PC-3 (cell line): ENCODE measurements at regions not wholly inside any gene's neighbourhood (a gene's known extent, or its start where the extent isn't known, plus 50 kb on each side); places are given as distances from the start of the nearest gene placed in this dataset.

Source experiments
- ATAC-seq: fragments of 200-7000 bp; cut with Tn5 transposase; 2 replicates; pipeline ENCODE4 v1.9.1; 2020; ENCODE audit warnings: mild to moderate bottlenecking, moderate library complexity
- BruUV-seq: library from RNA; stranded (reverse); fragments of 400-500 nt; replicated peaks from 2 replicates; lab custom pipeline; 2021; lab: Mats Ljungman, UMichigan
- CTCF ChIA-PET: fragments of 300-600 bp; sonication (Branson Sonifier 250); formaldehyde crosslinking; loops from one replicate; lab custom pipeline; 2022; ENCODE audit warnings: antibody characterized with exemption; lab: Charles Lee
- POLR2A ChIA-PET: fragments of 300-600 bp; sonication (Branson Sonifier 250); formaldehyde crosslinking; loops from one replicate; lab custom pipeline; 2022; ENCODE audit warnings: antibody characterized with exemption; ENCODE audit not compliant: unreplicated experiment; lab: Charles Lee
- DNase-seq: peaks from one replicate; pipeline ENCODE4 v3.0.0-alpha.2; 2015
- H2AFZ ChIP-seq: fragments of 300-600 bp; sonication (generic); 2 replicates; pipeline ENCODE4 v1.6.0; 2016; ENCODE audit warnings: antibody characterized with exemption, low read length
- H3F3A ChIP-seq: fragments of 300-600 bp; sonication (generic); one replicate; pipeline ENCODE4 v1.6.0; 2017; ENCODE audit warnings: antibody characterized with exemption, low read length, control low read depth, mild to moderate bottlenecking; ENCODE audit not compliant: unreplicated experiment
- H3K27ac ChIP-seq: fragments of 300-600 bp; sonication (generic); 2 replicates; pipeline ENCODE4 v1.5.1; 2016; ENCODE audit warnings: mild to moderate bottlenecking, low read length
- H3K27me3 ChIP-seq: fragments of 300-600 bp; sonication (generic); 2 replicates; pipeline ENCODE4 v1.6.1; 2016; ENCODE audit warnings: low read length, mixed read lengths
- H3K36me3 ChIP-seq: fragments of 300-600 bp; sonication (generic); 2 replicates; pipeline ENCODE4 v1.6.1; 2016; ENCODE audit warnings: low read depth, mixed run types, low read length, mixed read lengths
- H3K4me1 ChIP-seq: fragments of 300-600 bp; sonication (generic); 2 replicates; pipeline ENCODE4 v1.5.1; 2016; ENCODE audit warnings: low read length; ENCODE audit not compliant: insufficient read depth
- H3K4me2 ChIP-seq: fragments of 300-600 bp; sonication (generic); 2 replicates; pipeline ENCODE4 v1.6.0; 2016; ENCODE audit warnings: low read length
- H3K4me3 ChIP-seq: fragments of 300-600 bp; sonication (generic); 2 replicates; pipeline ENCODE4 v1.5.1; 2016; ENCODE audit warnings: mild to moderate bottlenecking, low read length, mixed read lengths
- H3K79me2 ChIP-seq: fragments of 300-600 bp; sonication (generic); 2 replicates; pipeline ENCODE4 v1.6.1; 2017; ENCODE audit warnings: low read length, mixed read lengths
- H3K9ac ChIP-seq: fragments of 300-600 bp; sonication (generic); 2 replicates; pipeline ENCODE4 v1.6.0; 2016; ENCODE audit warnings: mild to moderate bottlenecking, low read length
- H3K9me2 ChIP-seq: fragments of 300-600 bp; sonication (generic); replicated peaks from 2 replicates; pipeline ENCODE4 v1.6.1; 2016; ENCODE audit warnings: mixed run types, low read length, mixed read lengths
- H3K9me3 ChIP-seq: fragments of 300-600 bp; sonication (generic); 2 replicates; pipeline ENCODE4 v1.6.1; 2016; ENCODE audit warnings: low read length, mixed read lengths
- H4K20me1 ChIP-seq: fragments of 300-600 bp; sonication (generic); 2 replicates; pipeline ENCODE4 v1.6.1; 2016; ENCODE audit warnings: low read length, mixed read lengths
- CTCF ChIP-seq: fragments of 300-600 bp; sonication (generic); conservative IDR thresholded peaks from 2 replicates; pipeline ENCODE4 v1.5.1; 2017; ENCODE audit warnings: antibody characterized with exemption, low read depth, mild to moderate bottlenecking, low read length
- EZH2 ChIP-seq: fragments of 300-600 bp; sonication (generic); IDR thresholded peaks from one replicate; pipeline ENCODE4 v1.6.1; 2017; ENCODE audit warnings: antibody characterized with exemption, mild to moderate bottlenecking, low read length; ENCODE audit not compliant: unreplicated experiment
- EZH2phosphoT487 ChIP-seq: fragments of 300-600 bp; sonication (generic); IDR thresholded peaks from 2 replicates; pipeline ENCODE4 v1.6.1; 2018; ENCODE audit warnings: mild to moderate bottlenecking, antibody characterized with exemption, low read length, borderline replicate concordance
- intact Hi-C: fragments of 100-400 bp; cut with micrococcal nuclease; formaldehyde crosslinking; loops from 2 replicates; pipeline ENCODE4 v1.9.0; 2023

GRCh38 chr7:85525676-85526075, 338.8 kb upstream of the SEMA3D start:
- no peaks in the 10 kb centered on the region for H3K27me3 ChIP-seq
- ChIA-PET CTCF (no interaction called here), POLR2A (no interaction called here)
- H3K9me2 ChIP-seq = no peaks in the 10 kb centered on the region
- no peaks in the 10 kb centered on the region for H3K9me3 ChIP-seq
- no TSS peak for BruUV-seq
- H3K4me2 ChIP-seq = no peak overlapping the region
- H3K9ac ChIP-seq = no peak overlapping the region
- H3K27ac ChIP-seq = no peak overlapping the region
- no peak overlapping the region for H2AFZ ChIP-seq
- intact Hi-C loops = no loop called here
- 0 out of 2 replicates have a peak, but pooled peaks cover 7% of the 10 kb centered on the region for H3K4me1 ChIP-seq
- H3F3A ChIP-seq = no peaks in the 10 kb centered on the region
- no peaks in the 10 kb centered on the region for H3K79me2 ChIP-seq
- ATAC-seq (no peak; the same call in 1 of the 2 replicates), DNase-seq (no peak)
- TF ChIP-seq EZH2 (no peak), EZH2phosphoT487 (no peak), CTCF (no peak)
- H3K36me3 ChIP-seq = no peaks in the 10 kb centered on the region
- H3K4me3 ChIP-seq = no peak overlapping the region
- no peaks in the 10 kb centered on the region for H4K20me1 ChIP-seq

GRCh38 chr7:85522070-85522469, 335.2 kb upstream of the SEMA3D start:
- intact Hi-C loops = no loop called here
- H3K9me3 ChIP-seq = no peaks in the 10 kb centered on the region
- H3K27ac ChIP-seq = no peak overlapping the region
- no peak overlapping the region for H2AFZ ChIP-seq
- no peaks in the 10 kb centered on the region for H3K9me2 ChIP-seq
- ATAC-seq = no peak
- H3K27me3 ChIP-seq = no peaks in the 10 kb centered on the region
- no peak overlapping the region for H3K4me2 ChIP-seq
- DNase-seq = no peak
- no peak overlapping the region for H3K4me3 ChIP-seq
- no peak overlapping the region for H3K9ac ChIP-seq
- H3K4me1 ChIP-seq = 0 out of 2 replicates have a peak, but pooled peaks cover 7% of the 10 kb centered on the region
- no peaks in the 10 kb centered on the region for H3F3A ChIP-seq
- H3K79me2 ChIP-seq = no peaks in the 10 kb centered on the region
- no peaks in the 10 kb centered on the region for H4K20me1 ChIP-seq
- ChIA-PET CTCF (no interaction called here), POLR2A (no interaction called here)
- H3K36me3 ChIP-seq = no peaks in the 10 kb centered on the region
- no TSS peak for BruUV-seq
- no peak for TF ChIP-seq CTCF
- TF ChIP-seq EZH2phosphoT487 = no peak
- TF ChIP-seq EZH2 = no peak

- ATAC-seq = peak; percentile 22; the same call in 1 of the 2 replicates
- no peaks in the 10 kb centered on the region for H3K36me3 ChIP-seq
- TF ChIP-seq CTCF = no peak
- no peak for TF ChIP-seq EZH2phosphoT487
- no peak for TF ChIP-seq EZH2
- no peak overlapping the region for H3K27ac ChIP-seq
- no peaks in the 10 kb centered on the region for H3F3A ChIP-seq
- ChIA-PET POLR2A (no interaction called here), CTCF (no interaction called here)
- 0 out of 2 replicates have a peak, but pooled peaks cover 7% of the 10 kb centered on the region for H3K4me1 ChIP-seq
- no peaks in the 10 kb centered on the region for H3K79me2 ChIP-seq
- no peaks in the 10 kb centered on the region for H3K9me3 ChIP-seq
- intact Hi-C loops = no loop called here
- no peak overlapping the region for H2AFZ ChIP-seq
- no peak for DNase-seq
- no peaks in the 10 kb centered on the region for H3K27me3 ChIP-seq
- H4K20me1 ChIP-seq = no peaks in the 10 kb centered on the region
- H3K9me2 ChIP-seq = no peaks in the 10 kb centered on the region
- H3K4me2 ChIP-seq = no peak overlapping the region
- H3K9ac ChIP-seq = no peak overlapping the region
- no TSS peak for BruUV-seq
- no peak overlapping the region for H3K4me3 ChIP-seq
Observed at GRCh38 chr7:85521108-85521694, 334.3 kb upstream of the SEMA3D start.
